HG02870 (cell line): ENCODE measurements at regions not wholly inside any gene's neighbourhood (a gene's known extent, or its start where the extent isn't known, plus 50 kb on each side); places are given as distances from the start of the nearest gene placed in this dataset.
A peak's percentile ranks its signal among the peaks of the same experiment; 100 is the strongest.
"Not testable (repeated sequence)": the region's sequence is repeated elsewhere in the genome, so short reads cannot be mapped to it uniquely, and the experiment has no call there.

ENCODE experiments used
- ATAC-seq: cut with Tn5 transposase; IDR thresholded peaks from one replicate; pipeline ENCODE4 v1.9.1; 2021; ENCODE audit warnings: mild to moderate bottlenecking, moderate library complexity; ENCODE audit not compliant: unreplicated experiment

GRCh38 chr16:58828901-58829545 is 94.9 kb upstream of the GOT2 start:
- no peak for ATAC-seq

- no peak for ATAC-seq
Observed at GRCh38 chr16:58824201-58824600, 90.1 kb upstream of the GOT2 start.

GRCh38 chr16:58821886-58822285 is 87.8 kb upstream of the GOT2 start:
- ATAC-seq: no peak

GRCh38 chr16:58820411-58820810 is 86.3 kb upstream of the GOT2 start:
- ATAC-seq: no peak

GRCh38 chr16:58815181-58815888 is 81.2 kb upstream of the GOT2 start:
- no peak for ATAC-seq

- peak; percentile 86 for ATAC-seq
Observed at GRCh38 chr16:58814348-58814801, 80.3 kb upstream of the GOT2 start.

GRCh38 chr16:58809213-58809612 is 75.1 kb upstream of the GOT2 start:
- no peak for ATAC-seq

GRCh38 chr16:58807276-58807675 is 73.2 kb upstream of the GOT2 start:
- no peak for ATAC-seq

- no peak for ATAC-seq
Observed at GRCh38 chr16:58801838-58802237, 67.7 kb upstream of the GOT2 start.

GRCh38 chr16:58797137-58797801 is 63.2 kb upstream of the GOT2 start:
- no peak for ATAC-seq

- ATAC-seq: no peak
Observed at GRCh38 chr16:58793366-58793765, 59.2 kb upstream of the GOT2 start.

GRCh38 chr16:58792188-58792587 is 58.1 kb upstream of the GOT2 start:
- no peak for ATAC-seq

- ATAC-seq: not testable (repeated sequence)
Observed at GRCh38 chr16:58790816-58791557, 56.9 kb upstream of the GOT2 start.

GRCh38 chr16:58789351-58789750 is 55.2 kb upstream of the GOT2 start:
- no peak for ATAC-seq
